ENCODE measurements at regions not wholly inside any gene's neighbourhood (a gene's known extent, or its start where the extent isn't known, plus 50 kb on each side); places are given as distances from the start of the nearest gene placed in this dataset.

DNA sequence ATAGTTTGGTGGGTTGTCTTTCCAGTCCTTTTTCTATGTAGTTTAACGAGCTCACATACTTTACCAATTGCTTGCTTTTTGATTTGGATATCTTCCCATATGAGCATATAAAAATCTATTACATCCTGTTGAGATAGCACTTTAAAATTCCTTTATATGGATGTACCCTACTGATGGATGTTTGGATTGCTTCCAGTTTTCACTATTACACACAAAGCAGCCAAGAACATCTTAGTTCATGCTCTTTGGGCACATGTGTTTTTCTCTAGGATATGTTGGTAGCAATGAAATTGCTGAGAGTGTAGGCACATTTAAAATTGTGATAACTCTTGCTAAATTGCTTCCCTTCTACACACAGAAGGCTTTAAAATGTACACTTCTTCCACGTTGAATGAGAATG is 56.1 kb upstream of the NTRK2 start:
- TF ChIP-seq, protein P1, sequence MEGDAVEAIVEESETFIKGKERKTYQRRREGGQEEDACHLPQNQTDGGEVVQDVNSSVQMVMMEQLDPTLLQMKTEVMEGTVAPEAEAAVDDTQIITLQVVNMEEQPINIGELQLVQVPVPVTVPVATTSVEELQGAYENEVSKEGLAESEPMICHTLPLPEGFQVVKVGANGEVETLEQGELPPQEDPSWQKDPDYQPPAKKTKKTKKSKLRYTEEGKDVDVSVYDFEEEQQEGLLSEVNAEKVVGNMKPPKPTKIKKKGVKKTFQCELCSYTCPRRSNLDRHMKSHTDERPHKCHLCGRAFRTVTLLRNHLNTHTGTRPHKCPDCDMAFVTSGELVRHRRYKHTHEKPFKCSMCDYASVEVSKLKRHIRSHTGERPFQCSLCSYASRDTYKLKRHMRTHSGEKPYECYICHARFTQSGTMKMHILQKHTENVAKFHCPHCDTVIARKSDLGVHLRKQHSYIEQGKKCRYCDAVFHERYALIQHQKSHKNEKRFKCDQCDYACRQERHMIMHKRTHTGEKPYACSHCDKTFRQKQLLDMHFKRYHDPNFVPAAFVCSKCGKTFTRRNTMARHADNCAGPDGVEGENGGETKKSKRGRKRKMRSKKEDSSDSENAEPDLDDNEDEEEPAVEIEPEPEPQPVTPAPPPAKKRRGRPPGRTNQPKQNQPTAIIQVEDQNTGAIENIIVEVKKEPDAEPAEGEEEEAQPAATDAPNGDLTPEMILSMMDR (conservative IDR thresholded peaks at IDR 0.05; ENCODE audit: low read depth, low read length), result no peak
- TF ChIP-seq EZH2 (IDR thresholded peaks at IDR 0.05; ENCODE audit: low read length, unreplicated experiment), result no peak
